Mammary epithelial cell (primary cell): ENCODE measurements at regions not wholly inside any gene's neighbourhood (a gene's known extent, or its start where the extent isn't known, plus 50 kb on each side); places are given as distances from the start of the nearest gene placed in this dataset.

ENCODE experiments used
- CTCF ChIP-seq, 2 donors: IDR thresholded peaks in 1 of 2; conservative IDR thresholded peaks in 1 of 2; 2 replicates each; pipeline ENCODE4 v1.5.1; 2011 to 2012; ENCODE audit warnings: inconsistent platforms in 2 of 2, low read length in 2 of 2, mild to moderate bottlenecking in 2 of 2, control low read depth in 1 of 2, low read depth in 1 of 2; ENCODE audit not compliant: insufficient read depth in 1 of 2; ENCODE audit errors: extremely low read depth in 1 of 2
- EZH2 ChIP-seq: IDR thresholded peaks from 2 replicates; pipeline ENCODE4 v1.6.1; 2012; ENCODE audit warnings: low read length, inconsistent platforms, borderline replicate concordance

GRCh38 chr3:34015204-34016142, 217.0 kb downstream of the PDCD6IP start:
- TF ChIP-seq CTCF (conservative IDR thresholded peaks at IDR 0.05 in 1 of 2, IDR thresholded peaks at IDR 0.05 in 1 of 2; ENCODE audit: extremely low read depth in 1 of 2, insufficient read depth in 1 of 2, low read depth in 1 of 2, low read length in 2 of 2) (peak; percentile 1 to 2), EZH2 (no peak)
